ENCODE measurements at regions not wholly inside any gene's neighbourhood (a gene's known extent, or its start where the extent isn't known, plus 50 kb on each side); places are given as distances from the start of the nearest gene placed in this dataset.

DNA sequence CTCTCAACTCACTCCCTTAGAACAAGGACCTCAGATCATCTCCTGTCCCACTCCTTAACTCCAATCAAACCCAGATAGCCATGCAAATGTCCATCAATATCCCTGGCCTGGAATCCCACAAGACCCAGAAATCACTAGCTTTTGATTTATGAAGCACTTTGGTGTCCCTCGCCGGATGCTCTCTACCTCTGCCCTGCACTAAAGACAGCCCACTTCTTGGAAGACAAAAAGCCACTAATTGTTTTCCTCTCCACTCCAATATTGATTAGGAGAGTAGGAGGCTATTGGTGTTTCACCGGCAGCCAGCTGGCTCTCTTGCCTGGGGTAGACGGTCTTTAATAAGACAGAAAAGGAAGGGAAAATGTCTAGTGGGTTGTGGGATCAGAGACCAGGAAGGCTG lies 221.2 kb downstream of the BUD13 start:
- no peak for DNase-seq

DNA sequence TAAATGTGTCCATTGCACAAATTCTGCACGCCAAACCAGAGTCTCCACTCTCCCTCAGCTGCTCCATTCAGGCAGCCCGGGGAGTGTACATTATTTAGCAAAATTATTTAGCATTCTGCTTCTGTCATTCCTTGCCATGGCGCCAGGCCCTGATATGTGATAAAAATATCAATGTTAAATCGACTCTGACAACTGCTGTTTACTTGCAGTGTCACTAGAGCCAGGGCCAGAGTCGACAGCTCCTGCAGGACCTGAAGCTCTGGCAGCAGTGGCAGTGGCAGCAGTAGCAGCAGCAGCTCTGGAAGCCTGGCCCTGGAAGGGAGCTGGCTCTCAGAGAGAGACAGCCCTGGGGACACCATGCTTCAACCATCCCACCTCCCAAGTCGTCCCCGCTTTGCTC lies 224.5 kb downstream of the BUD13 start:
- no peak for DNase-seq

DNA sequence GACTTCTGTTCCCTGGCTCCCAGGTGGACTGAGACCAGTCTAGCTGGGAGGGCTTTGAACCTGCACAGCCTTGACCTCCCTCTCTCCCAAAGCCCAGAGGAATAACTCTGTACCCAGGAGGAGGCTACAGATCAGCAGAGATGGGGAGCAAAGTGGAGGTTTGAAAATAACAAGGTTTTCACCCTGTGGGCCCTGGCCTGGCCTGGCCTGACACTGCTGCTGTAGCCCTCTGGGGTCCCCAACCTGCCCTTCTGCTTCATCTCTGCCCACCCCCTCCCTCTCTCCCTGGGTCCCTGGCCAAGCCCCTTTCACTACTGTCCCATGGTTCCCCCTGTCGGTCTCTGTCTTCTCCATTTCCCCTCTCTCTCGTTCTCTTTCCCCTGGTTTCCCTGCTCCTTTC lies 225.2 kb downstream of the BUD13 start:
- DNase-seq, result no peak

DNA sequence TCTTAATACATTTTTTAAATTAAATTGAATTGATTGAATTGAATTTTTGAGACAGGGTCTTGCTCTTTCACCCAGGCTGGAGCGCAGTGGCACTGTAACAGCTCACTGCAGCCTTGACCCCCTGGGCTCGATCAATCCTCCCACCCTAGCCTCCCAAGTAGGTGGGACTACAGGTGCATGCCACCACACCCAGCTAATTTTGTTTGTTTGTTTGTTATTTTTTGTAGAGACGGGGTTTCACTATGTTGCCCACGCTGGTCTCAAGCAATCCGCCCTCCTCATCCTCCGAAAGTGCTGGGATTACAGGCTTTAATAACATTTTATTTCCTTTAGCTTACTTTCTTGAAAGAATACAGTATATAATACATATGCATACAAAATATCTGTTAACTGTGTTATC lies 226.9 kb downstream of the BUD13 start:
- no peak for DNase-seq

DNA sequence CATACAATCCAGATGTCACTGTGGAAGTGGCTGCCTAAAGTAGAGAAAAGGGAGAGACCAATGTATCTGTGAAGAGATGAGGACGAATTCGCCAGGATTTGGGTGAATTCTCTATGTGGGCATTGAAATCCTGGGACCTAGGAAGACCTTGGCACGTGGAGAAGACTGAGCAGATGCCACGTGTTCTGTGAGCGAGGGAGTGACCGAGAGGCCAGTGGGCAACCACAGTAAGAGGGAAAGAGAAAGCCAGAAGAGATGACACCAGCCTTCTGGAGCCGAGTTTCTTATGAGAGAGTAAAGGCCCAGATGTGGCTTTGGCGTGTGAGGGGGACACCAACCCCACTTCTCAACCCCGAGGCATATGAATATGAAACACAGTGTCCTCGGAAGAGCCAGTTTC lies 228.1 kb downstream of the BUD13 start:
- no peak for DNase-seq

DNA sequence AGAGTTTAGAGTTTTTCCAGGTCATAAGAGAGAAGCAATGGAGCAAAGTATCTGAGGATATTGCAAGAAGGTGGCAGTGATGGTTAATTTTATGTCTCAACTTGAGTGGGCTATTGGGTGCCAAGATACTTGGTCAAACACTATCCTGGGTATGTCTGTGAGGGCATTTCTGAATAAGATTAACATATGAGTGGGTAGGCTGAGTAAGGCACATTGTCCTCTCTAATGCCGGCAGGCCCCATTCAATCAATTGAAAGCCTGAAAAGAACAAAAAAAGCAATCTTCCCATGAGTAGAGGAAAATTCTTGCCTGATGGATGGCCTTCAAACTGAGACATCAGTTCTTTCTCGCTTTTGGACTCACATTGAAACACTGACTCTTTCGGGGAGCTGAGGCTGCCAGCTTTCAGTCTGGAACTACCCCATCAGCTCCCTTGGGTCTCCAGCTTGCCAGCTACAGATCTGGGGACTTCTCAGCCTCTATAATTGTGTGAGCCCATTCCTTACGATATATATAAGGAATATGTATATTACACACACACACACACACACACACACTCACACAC lies 228.8 kb downstream of the BUD13 start:
- no peak for DNase-seq

DNA sequence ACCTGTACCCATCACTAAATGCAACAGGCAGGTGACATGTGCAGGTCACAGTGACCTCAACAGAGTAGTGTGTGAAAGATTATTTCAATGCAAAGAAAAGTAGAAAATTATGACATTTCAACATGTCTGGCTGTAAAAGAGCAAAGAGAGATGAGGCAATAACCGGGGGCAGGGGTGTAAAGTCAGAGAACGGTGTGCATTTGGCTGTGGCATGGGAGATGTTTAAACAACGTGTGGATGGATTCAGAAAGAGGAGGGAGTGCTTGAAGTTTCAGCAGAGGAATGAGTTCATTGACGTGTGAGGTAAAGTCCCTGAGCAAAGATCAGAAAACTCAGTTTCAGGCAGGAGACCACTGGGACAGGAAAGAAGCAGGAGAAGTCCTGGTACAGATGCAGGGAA lies 229.7 kb downstream of the BUD13 start:
- no peak for DNase-seq

DNA sequence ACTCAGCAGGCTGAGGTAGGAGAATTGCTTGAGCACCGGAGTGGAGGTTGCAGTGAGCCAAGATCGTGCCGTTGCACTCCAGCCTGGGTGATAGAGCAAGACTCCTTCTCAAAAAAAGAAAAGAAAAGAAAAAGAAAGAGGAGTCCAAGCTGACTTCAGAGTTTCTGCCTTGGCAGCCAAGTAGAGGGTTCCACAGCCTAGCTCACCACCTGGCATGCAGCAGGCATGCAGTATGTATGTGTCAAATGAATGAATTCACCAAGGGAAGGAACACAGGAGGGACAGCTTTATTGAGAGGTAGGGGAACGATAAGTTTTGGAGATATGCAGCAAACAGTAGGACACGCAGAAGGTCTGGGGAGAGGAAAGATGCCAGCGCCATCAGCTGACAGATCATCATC lies 230.4 kb downstream of the BUD13 start:
- DNase-seq, result no peak

DNA sequence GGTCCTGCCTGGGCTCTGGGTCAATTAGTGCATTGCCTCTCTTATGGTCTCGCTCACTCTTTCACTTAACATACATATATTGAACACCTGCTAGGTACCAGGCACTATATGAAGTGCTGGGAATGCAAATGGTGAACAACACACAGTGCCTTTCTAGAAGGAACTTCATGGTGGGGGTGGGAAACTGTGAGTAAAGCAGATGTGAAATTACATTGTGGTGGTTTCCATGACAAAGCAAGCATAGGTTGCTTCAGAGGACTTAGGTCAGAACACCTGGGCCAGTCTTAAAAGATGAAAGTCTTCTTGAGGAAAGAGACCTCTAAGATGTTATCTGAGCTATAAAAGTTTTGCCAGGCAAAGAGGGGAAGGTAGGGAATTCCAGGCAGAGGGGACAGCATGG lies 231.3 kb downstream of the BUD13 start:
- DNase-seq, result no peak

DNA sequence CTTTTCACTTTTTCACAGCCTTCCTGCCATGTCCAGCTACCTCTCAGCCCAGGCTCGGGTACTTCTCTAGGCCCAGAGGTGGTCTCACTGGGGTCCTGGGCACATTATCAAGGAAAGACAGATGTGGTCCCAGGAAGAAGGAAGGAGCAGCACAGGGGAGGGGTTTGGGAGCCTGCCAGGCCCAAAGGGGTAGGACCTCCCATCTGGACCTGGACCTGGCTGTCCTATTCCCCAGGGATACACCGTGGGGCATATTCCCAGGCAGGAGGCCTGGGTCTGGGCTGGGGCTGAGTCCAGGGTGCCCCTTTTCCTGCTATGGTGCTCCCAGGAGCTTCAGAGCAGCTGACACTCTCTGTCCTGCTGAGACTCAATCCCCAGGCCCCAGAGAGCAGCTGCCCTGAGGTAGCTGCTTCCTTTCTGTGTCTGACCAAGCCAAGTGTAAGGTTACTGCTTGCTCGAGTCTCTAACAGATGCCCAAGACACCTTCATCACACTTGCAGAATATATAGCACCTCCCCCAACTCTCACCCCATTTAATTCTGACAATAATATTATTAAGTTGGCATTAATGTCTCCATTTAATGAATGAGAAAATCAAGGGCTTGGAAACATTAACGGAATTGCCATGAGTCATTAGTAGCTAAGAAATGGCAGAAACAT lies 232.0 kb downstream of the BUD13 start:
- DNase-seq, result no peak

DNA sequence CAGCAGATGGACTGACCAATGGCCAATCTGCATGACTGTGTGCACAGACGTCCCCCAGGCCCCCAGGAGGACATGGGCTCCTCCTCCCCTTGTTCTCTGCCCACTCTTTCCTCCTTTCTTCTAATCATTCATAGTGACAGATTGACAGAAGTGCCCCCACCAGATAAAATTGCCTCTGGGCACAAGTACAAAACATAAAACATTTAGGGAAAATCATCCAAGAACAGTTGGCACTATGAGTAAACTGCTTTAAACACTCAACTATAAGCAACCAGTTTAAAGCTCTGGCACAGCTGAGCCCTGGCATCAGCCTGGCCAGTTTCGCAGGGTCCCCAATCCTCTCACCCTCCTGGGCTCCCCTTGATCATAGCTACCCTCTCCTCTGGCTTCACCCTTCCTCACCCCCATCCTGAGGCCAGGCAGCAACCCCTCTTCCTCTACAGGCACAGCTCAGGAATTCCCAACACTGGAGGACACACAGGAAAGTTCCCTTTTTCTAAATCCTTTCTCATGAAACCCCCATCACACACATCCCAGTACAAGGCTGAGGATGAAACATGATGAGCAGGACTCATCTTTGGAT lies 232.9 kb downstream of the BUD13 start:
- no peak for DNase-seq

DNA sequence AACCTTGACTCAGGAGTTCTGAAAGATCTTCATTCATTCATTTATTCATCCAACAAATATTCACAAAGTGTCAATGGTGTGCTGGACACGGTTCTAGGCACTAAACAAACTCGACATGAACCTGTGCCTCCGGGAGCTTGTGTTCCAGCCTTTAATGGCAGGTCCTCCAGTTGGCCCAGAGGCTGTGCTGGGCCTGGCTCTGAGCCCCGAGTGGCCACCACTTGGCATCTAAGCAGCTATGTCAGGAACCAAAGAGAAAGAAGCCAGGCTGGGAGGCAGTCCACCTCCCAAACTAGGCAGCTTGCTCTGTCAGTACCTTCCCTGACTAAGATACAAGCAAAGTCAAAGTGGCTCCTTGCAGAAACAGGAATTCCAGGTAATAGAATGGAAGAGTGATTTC lies 233.6 kb downstream of the BUD13 start:
- no peak for DNase-seq

DNA sequence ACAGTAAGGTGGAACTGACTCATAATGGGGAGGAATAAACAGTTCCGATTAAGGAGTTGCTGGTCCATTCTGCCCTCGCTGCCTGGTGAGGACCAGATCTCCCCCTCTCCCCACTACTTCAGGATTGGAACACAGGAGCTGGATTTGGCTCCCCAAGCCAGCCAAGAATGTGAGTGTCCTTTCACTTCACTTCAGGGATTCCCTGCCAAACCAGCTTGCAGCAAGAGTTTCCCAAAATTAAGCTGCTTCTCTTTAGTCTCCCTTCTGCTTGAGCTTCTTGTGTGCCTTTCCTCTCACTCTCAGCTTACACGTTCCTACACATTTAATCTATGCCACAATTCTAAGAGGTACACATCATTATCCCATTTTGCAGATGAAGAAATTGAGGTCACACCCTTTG lies 234.1 kb downstream of the BUD13 start:
- no peak for DNase-seq

DNA sequence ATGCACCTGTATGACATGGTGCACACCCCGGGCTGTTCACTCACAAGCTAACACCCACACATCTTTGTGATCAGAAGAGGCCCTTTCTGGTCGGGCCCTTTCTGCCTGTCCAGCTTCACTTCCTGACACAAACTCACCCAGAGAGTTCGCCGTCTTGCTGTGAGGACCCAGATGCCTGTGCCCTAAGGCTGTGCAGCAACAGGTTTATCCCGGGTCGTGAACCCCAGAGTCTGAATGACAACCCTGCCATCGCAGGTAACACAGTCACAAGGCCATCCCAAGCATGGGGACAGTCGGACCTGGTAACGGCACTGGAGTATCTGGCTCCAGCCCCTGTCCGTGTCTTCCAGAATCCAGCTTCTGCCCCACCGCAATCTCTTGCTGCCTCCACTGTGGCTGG lies 235.1 kb downstream of the BUD13 start:
- no peak for DNase-seq

DNA sequence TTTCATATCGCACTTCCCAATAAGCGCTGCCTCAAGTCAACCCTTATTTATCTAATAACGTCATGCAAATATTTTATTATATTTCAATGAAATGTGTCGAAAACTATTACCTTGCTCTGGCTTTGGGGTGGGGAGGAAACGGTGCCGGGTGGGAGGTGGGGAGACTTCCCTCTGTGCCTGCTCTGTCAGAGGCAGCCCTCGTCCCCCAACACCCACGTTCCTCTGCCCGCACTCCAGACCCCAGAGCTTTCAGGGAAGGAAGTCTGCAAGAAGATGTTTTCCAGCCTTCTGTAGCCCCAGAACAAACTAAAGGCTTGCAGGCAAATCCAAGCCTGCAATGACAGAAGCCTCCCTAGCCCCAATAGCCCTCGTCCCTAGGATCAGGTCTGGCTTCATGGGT lies 235.7 kb downstream of the BUD13 start:
- DNase-seq, result no peak

DNA sequence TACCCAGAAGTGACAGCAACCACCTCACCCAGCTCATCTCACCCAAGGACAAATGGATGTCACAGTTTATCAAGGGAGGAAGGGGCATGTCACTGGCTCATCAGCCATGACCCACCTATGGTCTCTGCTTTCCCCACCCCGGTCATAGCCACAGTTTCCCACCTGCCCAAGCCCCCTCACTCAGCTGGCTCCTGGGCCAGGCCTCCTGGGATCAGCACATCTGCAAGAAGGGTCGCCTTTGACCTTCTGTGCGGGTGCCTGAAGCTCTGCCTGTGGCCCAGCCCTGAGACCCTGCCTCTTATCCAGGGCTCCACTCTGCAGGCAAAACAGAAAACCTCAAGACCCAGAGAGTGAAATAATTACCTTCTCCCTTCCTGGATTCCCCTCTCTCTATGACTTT lies 236.4 kb downstream of the BUD13 start:
- no peak for DNase-seq

DNA sequence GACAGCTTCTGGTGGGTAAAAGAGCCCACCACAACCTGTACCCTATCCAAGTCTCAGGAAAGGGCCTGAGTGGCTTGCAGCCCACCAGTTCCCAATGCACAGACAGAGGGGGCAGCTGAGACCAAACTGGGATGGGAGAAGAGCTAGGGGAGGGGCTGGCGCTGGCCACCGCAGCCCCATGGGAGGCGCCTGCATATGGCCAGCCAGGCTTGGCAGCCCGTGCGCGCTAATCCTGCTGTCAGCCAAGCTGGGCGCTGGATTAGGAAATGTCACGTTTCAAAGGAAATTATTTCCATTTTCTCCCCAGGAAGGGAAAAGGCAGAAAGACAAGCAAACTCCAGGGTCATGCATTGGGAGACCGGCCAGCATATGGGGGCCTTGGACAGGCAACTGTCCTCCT lies 236.8 kb downstream of the BUD13 start:
- DNase-seq, result no peak

DNA sequence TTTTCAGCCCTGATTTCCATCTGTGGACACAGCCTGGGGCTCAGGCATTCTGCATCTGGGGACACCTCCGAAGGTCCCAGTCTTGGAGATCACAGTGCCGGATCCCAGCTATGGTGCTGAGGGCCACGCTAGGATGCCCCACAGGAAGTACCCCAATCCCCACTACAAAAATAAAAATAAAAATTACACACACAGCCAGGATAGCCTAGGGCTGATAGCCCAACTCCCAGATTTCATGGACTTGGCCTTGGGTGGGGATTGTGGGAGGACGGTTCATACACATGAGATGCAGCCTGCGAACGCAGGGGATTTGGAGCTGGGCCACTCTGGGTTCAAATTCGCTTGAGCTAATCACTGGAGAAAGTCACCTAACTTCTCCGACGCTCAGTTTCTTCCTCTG lies 237.7 kb downstream of the BUD13 start:
- DNase-seq, result no peak

DNA sequence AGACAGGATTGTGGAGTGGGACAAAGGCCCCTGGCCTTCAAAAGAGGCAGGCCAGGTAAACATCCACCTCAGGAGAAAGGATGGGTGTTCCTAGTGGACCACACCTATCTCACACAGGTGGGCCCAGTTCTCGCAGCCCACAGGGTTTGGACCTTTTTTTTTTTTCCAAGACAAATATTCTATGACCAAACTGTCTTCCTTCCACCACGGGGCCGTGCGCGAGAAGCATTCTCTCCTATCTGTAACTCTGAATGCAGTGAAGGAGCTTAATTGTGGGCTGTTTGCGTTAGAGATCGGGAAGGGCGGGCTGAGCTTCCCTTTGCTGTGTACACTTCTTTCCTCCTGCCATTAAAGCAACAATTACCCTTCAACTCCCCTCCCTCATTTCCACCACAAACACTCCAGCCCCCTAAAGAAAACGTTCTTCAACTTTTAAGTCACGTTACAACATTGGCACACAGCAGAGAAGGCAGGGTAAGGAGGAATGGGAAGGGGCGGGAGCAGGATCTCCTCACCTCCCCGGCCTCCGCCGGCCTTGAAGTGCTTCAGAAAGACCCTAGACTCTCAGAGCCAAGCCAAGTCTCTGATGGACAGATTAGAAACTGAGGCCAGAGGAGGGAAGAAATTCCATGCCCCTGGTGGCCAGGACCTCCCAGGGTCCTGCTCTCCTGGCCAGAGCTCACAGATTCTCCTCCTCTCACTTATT lies 238.4 kb downstream of the BUD13 start:
- DNase-seq, result no peak

DNA sequence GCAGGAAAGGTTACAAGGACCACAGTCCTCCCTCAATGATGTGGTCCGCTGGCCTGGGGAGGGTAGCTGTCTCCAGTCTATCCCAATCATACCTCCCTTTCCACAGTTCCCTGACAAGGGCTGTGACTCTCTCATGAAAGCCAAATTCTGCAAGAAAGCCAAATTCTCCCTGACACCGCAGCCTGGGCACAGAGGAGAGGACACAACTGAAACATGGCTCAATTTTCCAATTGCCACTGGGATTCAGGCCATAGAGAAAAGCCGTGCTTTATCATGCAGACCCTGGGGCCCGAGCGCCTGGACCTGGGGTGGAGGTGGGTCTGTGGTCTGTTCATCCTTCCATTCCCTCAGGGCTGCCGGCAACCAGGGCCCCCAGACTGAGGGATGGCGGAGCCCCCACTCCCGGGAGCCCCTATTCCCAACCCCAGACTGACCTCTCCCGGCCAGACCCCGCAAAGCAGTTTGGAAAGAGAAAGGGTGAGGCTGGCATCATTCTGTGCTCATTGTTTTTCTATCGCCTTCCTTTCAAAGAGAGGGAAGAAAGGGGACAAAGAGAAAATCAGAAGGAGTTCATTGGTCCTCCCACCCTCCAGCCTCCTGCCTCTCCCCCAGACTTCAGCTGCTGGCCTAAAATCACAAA lies 239.5 kb downstream of the BUD13 start:
- DNase-seq, result no peak

DNA sequence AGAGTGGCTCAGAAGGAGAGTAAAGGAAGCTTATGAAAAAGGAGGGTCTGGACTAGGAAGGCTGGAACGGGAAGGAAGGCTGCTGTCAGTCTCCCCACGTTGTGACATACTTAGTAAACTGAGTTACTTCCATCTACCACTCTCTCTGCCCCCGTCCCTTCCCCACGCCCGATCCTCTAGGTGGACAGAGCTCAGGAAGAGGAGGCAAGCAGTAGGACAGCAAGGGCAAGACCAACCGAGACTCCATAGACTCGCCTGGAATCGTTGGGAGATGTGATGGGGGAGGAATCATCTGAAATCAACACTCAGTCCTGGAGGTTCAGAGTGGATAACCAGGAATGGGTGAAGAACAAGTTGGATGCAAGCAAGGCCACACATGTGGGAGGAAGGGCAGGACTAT lies 240.7 kb downstream of the BUD13 start:
- DNase-seq, result no peak

DNA sequence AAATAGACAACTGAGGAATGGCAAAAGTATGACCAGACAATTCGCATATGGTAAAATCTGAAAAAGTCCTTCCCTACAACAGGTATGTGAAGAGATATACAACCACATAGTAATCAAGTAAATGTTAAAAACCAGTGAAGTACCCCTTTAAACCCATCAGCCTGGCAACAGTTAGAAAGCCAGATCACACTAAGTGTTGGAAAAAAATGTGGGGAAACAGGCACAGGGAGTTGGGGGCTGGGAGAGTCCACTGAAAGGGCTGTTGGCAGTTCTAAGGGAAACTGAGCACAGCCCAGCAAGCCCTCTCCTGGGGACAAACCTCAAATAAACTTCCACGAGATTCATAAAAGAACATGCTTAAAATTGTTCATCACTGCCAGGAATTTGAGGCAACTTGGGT lies 242.1 kb downstream of the BUD13 start:
- no peak for DNase-seq

DNA sequence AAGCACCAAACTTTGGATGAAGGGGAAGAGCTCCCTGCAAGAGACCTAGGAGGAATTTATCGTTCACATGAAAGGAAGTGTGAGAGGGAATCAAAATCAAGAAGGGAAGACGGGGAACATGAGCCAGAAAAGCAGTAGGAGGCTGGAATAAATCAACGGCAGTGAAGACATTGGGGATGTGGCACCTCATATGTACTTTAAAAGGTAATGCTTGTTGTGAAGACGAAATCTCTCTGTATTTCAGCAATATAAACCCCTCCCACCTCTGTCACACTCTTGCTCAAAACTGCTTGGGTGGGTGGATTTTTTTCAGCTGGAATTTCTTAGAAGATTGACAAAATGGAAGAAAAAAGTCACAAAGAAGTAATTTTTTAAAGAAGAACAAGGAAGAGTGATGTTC lies 243.5 kb downstream of the BUD13 start:
- no peak for DNase-seq

Measured in inflammatory macrophage treated with lipopolysaccharide for 4 hours (primary cell).